ENCODE measurements at regions not wholly inside any gene's neighbourhood (a gene's known extent, or its start where the extent isn't known, plus 50 kb on each side); places are given as distances from the start of the nearest gene placed in this dataset.

DNA sequence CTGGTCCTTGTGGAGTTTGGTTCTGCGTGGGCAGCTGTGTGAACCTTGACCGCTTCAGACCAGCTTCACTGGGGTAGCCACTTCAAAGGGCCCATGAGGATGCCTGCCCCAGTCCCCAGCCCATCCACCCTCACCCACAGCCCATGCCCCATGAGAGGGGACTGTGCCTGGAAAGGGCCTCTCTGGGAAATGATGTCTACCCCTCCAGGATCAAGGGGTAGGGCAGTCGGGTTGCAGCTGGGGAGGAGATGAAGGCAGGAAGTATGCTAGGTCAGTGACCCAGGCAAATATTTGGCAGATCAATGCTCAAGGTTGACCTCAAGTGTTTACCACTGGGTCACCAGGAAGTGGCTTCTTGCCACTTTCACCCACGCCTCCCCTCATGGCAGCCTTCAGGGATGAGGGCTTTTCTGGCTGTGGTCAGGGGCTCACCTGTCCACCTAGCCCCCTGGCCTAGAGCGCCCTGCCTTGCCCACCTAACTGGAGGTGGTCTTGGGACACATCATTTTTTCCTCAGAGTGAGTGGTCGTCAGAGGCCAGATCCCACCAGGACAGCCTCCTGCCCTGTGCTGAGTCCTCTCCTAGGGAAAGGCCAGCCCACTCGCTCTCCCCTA, 109.5 kb downstream of the SNX5 start:
- H3K9me3 Mint-ChIP-seq, result no peaks in the 10 kb centered on the region
- H3K4me1 Mint-ChIP-seq, result peaks cover 33% of the 10 kb centered on the region
- peak overlapping the region; percentile 9 for H3K4me3 Mint-ChIP-seq
- H3K27ac Mint-ChIP-seq (ENCODE audit: low read depth), result no peak overlapping the region
- peaks cover 13% of the 10 kb centered on the region for H3K27me3 Mint-ChIP-seq
- peak; percentile 24 for ATAC-seq (replicated peaks; ENCODE audit: extremely low read depth, poor library complexity, severe bottlenecking)
- no peaks in the 10 kb centered on the region for H3K36me3 Mint-ChIP-seq (ENCODE audit: insufficient read depth)
- no peak for DNase-seq (ENCODE audit: low spot score in 2 of 2)

DNA sequence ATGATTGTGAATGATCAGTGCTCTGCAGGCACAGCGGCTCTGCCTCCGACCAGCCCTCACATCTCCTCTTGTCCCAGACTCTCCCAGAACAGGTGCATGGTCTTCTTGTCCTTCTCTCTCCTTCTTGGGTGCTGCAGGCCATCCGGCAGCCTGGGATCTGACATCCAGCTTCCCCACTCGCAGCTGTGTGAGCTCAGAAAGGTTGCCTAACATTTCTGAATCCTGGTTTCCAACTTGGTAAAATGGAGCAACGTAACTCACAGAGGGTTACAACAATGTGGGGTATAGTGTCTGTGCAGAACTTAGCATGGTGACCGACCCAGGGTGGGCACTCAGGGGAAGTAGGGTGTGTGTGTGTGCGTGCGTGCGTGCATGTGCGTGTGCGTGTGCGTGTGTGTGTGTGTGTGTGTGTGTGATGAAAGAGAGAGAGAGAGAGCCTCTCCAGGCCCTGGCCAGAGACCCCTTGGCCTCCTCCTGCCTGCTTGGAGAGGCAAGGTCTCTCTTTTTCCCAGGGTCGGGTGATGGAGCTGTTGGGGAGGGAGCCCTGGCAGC, 110.1 kb downstream of the SNX5 start:
- H3K9me3 Mint-ChIP-seq, result no peaks in the 10 kb centered on the region
- DNase-seq (ENCODE audit: low spot score in 2 of 2) (no peak), ATAC-seq (replicated peaks; ENCODE audit: extremely low read depth, poor library complexity, severe bottlenecking) (no peak)
- H3K27ac Mint-ChIP-seq (ENCODE audit: low read depth), result no peak overlapping the region
- peak overlapping the region; percentile 9 for H3K4me3 Mint-ChIP-seq
- no peaks in the 10 kb centered on the region for H3K36me3 Mint-ChIP-seq (ENCODE audit: insufficient read depth)
- H3K4me1 Mint-ChIP-seq, result peaks cover 33% of the 10 kb centered on the region
- H3K27me3 Mint-ChIP-seq, result peaks cover 13% of the 10 kb centered on the region

DNA sequence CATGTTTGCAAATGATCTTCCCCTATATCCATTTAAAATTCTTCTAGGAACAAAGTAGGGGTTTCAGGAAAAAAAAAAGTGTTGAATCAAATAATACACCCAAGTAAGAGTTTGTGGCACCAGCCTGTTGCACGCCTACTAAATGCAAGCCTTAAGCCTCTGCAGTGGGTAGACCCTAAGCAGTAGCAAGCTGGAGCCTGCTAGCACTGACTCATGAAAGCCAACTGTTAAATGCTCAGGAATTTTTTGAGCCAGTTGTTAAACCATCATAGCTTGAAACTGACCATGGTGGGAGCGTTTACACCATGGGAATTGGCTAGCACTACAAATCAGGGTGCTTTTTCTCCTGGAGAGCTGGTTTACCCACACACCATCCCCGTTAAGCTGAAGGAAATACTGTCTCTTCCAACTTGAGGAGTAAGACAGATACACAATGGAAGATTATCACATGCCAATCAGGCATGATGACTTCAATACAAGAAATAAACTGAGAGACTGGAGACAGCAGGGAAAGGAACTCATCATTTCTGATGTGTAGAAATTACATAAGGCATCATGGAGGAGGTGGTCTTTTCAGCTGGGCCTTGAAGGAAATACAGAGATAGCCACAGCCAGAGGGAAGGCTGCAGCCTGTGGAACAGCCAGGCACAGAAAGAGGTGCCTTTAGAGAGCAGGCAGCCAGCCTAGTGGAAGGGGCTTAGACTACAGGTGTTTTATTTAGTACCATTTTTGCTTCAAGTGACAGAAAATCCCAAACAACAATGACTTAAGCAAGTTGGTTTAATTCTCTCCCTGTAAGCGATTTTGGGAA, 110.8 kb downstream of the SNX5 start:
- H3K36me3 Mint-ChIP-seq (ENCODE audit: insufficient read depth), result no peaks in the 10 kb centered on the region
- H3K27ac Mint-ChIP-seq (ENCODE audit: low read depth), result no peak overlapping the region
- DNase-seq (ENCODE audit: low spot score in 2 of 2) (no peak), ATAC-seq (replicated peaks; ENCODE audit: extremely low read depth, poor library complexity, severe bottlenecking) (no peak)
- H3K4me3 Mint-ChIP-seq, result no peak overlapping the region
- no peaks in the 10 kb centered on the region for H3K9me3 Mint-ChIP-seq
- H3K27me3 Mint-ChIP-seq, result peaks cover 11% of the 10 kb centered on the region
- H3K4me1 Mint-ChIP-seq, result peaks cover 33% of the 10 kb centered on the region

DNA sequence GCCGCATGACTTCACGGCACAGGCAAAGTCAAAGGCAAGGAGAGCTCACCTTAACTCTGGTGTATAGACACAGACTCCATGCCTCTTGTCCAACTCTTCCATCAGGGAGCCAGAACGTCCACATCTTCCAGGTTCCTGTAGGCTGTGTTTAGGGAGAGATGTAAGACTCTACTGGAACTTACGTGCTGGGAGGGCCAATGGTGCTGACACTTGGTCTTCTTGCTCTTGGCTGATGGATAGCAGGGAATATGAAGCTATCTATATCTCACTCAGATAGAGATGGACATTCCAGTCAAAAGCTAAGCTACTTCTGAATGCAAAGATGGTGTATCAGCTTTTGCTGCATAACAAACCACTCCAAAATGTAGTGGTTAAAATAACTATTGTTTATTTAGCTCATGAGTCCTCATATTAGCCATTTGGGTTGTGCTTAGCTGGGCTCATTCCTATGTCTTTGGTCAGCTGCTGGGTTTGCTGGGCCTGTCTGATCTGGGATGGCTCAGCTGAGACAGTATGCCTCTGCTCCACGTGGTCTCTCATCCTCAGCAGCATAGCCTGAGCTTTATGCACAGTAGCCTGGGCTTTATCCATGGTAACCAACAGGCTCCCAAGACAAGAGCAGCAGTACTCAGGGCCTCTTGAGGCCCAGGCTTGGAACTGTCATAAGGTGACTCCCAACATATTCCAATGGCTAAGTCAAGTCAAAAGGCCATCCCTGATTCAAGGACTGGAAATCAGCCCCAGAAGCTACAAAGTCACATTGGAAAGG, 111.6 kb downstream of the SNX5 start:
- Mint-ChIP-seq H3K4me1 (peaks cover 33% of the 10 kb centered on the region), H3K9me3 (no peaks in the 10 kb centered on the region), H3K4me3 (no peak overlapping the region), H3K36me3 (ENCODE audit: insufficient read depth) (no peaks in the 10 kb centered on the region), H3K27me3 (peaks cover 3% of the 10 kb centered on the region), H3K27ac (ENCODE audit: low read depth) (no peak overlapping the region)
- ATAC-seq (replicated peaks; ENCODE audit: extremely low read depth, poor library complexity, severe bottlenecking), result no peak
- no peak for DNase-seq (ENCODE audit: low spot score in 2 of 2)

DNA sequence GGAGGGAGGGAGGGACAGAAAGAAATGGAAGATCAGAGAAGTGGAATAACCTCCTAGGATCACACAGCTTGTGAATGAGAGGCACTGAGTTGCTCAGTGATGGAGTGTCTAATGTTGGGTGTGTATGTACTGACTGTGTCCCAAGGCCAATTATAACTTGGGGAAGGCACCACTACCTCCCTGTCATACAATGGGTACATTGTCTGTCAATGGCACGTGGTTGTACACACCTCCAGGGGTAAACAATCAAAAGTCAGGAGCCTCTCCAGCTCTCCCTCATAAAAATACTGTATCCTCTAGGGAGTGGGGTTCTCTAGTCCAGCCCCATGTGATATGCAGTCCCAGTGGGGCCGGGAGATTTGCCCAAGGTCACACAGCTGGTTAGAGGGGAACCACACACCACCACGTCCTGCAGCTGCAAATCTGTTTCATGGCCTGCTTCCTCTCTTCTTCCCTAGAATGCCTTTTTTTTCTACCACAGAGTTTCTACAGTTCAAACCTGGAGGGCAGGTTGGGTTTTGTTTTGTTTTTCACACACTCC, 112.5 kb downstream of the SNX5 start:
- ATAC-seq (replicated peaks; ENCODE audit: extremely low read depth, poor library complexity, severe bottlenecking) (no peak), DNase-seq (ENCODE audit: low spot score in 2 of 2) (no peak)
- H3K27me3 Mint-ChIP-seq, result no peaks in the 10 kb centered on the region
- peak overlapping the region; percentile 83 for H3K27ac Mint-ChIP-seq (ENCODE audit: low read depth)
- no peaks in the 10 kb centered on the region for H3K36me3 Mint-ChIP-seq (ENCODE audit: insufficient read depth)
- H3K4me1 Mint-ChIP-seq, result peaks cover 33% of the 10 kb centered on the region
- no peaks in the 10 kb centered on the region for H3K9me3 Mint-ChIP-seq
- H3K4me3 Mint-ChIP-seq, result no peak overlapping the region

DNA sequence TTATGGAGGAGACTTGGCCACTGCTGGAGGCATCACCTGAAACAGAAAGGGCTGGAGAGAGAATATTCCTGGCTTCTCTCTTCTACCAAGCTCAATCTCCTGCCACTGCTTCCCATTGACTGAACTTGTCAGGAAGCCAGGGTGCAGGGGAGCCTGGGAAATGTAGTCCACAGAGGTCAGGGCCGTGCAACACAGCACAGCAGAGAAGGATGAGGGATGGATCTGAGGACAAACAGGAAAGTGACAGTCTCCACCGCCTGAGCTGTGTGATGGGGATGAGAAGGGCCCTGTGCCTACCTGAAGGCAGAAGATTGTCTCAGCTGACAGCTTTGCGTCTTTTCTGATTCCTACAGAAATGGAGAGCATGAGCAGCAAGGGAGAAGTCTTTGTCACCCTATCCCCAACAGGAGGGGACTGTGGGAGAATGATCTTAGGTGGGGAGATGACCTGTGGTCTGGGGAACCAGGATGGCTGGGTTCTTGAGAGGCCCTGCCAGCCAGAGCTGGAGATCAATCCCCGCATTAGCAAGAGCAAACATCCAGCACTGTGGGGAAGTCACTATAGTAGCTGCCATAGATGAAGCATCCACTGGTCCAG, 114.2 kb downstream of the SNX5 start:
- Mint-ChIP-seq H3K27ac (ENCODE audit: low read depth) (no peak overlapping the region), H3K4me3 (no peak overlapping the region), H3K27me3 (no peaks in the 10 kb centered on the region), H3K9me3 (no peaks in the 10 kb centered on the region), H3K4me1 (peaks cover 21% of the 10 kb centered on the region), H3K36me3 (ENCODE audit: insufficient read depth) (no peaks in the 10 kb centered on the region)
- ATAC-seq (replicated peaks; ENCODE audit: extremely low read depth, poor library complexity, severe bottlenecking), result no peak
- DNase-seq (ENCODE audit: low spot score in 2 of 2), result no peak

DNA sequence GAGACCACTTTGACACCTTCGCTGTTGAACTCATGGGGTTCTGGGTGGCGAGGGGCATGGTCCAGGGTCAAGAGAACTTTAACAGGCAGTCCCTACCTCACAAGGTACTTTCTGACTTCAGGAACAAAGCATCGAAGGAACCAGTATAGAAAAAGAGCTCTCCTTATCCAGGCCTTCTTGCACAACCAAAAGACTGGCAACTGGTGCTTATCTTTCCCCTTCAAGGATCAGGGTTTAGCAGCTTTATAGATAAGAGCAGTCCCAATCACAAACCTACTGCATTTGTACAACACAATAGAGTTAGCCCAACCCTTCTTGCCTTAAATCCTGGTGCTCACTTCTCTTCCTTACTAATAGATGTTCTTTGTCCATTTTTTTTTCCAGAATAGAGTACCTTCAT, 116.3 kb downstream of the SNX5 start:
- no peak for DNase-seq (ENCODE audit: low spot score in 2 of 2)
- H3K4me3 Mint-ChIP-seq, result no peak overlapping the region
- no peaks in the 10 kb centered on the region for H3K27me3 Mint-ChIP-seq
- H3K27ac Mint-ChIP-seq (ENCODE audit: low read depth), result no peak overlapping the region
- H3K4me1 Mint-ChIP-seq, result peaks cover 15% of the 10 kb centered on the region
- no peaks in the 10 kb centered on the region for H3K36me3 Mint-ChIP-seq (ENCODE audit: insufficient read depth)
- H3K9me3 Mint-ChIP-seq, result no peaks in the 10 kb centered on the region
- no peak for ATAC-seq (replicated peaks; ENCODE audit: extremely low read depth, poor library complexity, severe bottlenecking)

DNA sequence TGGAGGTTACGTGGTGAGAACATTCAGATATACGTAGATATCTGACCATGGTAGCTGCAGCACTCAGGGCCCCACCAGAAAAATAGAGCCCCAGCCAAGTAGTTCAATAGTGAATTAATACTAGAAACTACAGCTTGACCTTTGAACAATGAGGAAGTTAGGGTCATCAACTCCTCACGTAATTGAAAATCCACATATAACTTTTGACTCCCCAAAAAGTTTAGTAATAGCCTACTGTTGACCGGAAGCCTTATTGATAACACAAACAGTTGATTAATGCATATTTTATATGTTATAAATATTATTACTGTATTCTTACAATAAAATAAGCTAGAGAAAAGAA, 117.9 kb downstream of the SNX5 start:
- H3K9me3 Mint-ChIP-seq, result no peaks in the 10 kb centered on the region
- no peaks in the 10 kb centered on the region for H3K36me3 Mint-ChIP-seq (ENCODE audit: insufficient read depth)
- DNase-seq (ENCODE audit: low spot score in 2 of 2) (no peak), ATAC-seq (replicated peaks; ENCODE audit: extremely low read depth, poor library complexity, severe bottlenecking) (no peak)
- H3K27ac Mint-ChIP-seq (ENCODE audit: low read depth), result no peak overlapping the region
- peaks cover 9% of the 10 kb centered on the region for H3K4me1 Mint-ChIP-seq
- H3K4me3 Mint-ChIP-seq, result no peak overlapping the region
- no peaks in the 10 kb centered on the region for H3K27me3 Mint-ChIP-seq

DNA sequence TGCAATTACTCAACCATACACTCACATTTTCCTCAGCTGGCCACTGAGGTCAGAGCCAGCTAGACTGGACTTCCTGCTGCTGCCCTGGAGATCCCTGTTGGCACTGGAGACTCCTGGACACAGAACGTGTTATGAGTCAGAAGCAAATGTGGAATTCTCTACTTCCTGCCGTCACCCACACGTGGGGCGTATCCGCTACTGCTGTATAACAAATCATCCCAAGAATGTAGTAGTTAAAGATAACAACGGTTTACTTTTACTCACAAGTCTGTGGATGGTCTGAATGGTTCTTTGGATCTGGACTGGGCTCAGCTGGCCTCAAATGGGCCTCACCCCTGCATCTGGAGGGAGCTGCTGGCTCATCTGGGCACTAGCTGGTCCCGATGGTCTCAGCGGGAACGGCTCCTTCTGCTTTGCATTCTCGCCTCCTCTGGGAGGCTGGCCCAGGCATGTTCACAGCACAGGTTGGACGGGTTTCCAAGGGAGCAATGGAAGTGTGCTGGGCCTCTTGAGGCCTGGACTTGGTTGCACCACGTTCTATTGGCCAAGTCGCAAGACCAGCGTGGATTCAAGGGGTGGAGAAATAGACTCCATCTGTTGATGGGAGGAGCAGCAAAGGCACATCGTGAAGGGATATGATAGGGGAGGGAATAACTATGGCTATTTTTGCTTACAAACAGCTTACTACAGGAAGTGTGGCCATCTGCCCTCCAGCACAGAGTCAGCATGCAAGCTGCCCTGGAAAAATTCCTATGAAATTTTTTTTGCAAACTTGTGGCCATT, 118.5 kb downstream of the SNX5 start:
- Mint-ChIP-seq H3K27me3 (no peaks in the 10 kb centered on the region), H3K4me3 (no peak overlapping the region), H3K27ac (ENCODE audit: low read depth) (no peak overlapping the region), H3K9me3 (no peaks in the 10 kb centered on the region), H3K36me3 (ENCODE audit: insufficient read depth) (no peaks in the 10 kb centered on the region), H3K4me1 (peaks cover 7% of the 10 kb centered on the region)
- DNase-seq (ENCODE audit: low spot score in 2 of 2) (no peak), ATAC-seq (replicated peaks; ENCODE audit: extremely low read depth, poor library complexity, severe bottlenecking) (no peak)

DNA sequence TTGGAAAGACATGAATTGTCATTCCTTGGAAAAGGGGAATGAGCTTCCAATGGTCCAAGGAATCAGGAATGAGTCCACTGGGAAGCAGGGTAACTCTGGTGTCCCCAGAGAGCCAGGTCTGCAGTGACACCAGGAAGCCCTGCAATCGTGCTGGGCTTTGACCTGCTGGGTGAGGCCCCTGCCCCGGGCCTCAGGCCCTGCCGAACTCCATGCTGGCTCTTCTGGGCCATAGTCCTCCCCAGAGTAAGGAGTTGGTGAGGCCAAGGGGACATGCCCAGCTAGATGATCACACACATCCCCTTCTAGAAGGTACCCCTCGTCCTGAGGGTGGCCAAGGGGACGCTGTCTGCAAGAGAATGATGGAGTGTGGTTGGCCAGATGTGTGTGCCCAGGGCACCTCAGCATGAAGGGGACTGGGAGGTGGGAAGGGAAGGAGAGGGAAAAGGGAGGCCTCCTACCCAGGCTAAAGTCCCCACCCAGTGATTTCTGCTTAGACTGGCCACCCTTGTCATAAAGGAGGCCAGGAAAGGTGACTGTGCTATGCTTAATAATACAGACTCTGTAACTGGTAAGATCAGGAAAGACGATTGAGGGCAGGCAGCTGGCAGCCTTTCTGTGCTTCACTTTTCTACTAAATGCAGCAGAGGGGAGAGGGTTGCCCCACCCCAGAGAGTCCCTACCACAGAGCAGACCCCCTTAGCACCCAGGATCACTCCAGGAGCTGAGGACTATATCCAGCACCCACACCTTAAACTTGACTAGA, 119.3 kb downstream of the SNX5 start:
- H3K4me3 Mint-ChIP-seq, result no peak overlapping the region
- H3K27me3 Mint-ChIP-seq, result no peaks in the 10 kb centered on the region
- ATAC-seq (replicated peaks; ENCODE audit: extremely low read depth, poor library complexity, severe bottlenecking) (no peak), DNase-seq (ENCODE audit: low spot score in 2 of 2) (no peak)
- peaks cover 14% of the 10 kb centered on the region for H3K4me1 Mint-ChIP-seq
- H3K27ac Mint-ChIP-seq (ENCODE audit: low read depth), result no peak overlapping the region
- H3K36me3 Mint-ChIP-seq (ENCODE audit: insufficient read depth), result no peaks in the 10 kb centered on the region
- no peaks in the 10 kb centered on the region for H3K9me3 Mint-ChIP-seq

DNA sequence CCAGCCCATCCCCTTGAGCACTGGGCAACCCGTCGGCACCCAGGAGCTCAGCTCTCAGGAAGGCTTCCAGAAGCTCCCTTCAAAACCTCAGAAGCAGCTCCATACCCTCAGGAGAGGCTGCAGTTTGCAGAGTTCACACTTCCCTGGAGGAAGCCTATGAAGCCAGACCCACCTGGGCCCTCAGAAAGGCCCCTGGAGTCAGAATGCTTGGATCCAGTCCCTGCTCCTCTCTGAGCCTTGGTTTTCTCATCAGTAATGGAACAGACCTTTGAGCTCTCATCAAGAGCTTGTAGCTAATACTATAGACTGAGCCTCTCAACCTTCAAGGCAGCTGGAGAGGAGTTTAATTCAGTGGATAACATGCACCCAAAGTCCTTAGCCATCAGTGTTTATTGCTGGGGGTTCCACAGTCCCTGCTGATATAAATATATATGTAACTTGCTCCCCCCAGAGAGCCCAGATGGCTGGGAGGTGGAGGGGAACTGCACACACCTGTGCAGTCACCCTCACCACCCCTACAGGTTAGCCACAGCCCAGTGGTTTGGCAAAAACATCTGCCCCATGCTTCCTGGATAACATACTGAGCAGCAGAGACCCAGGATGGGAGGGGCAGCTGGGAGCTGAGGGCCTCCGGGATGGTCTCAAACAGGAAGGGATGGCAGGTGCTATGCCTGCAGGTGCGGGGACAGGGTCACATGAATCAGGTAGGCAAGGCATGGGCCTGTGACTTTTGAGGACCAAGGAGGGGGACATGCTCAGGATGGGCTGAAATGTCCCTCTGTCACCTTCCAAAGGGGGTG, 120.1 kb downstream of the SNX5 start:
- no peaks in the 10 kb centered on the region for H3K27me3 Mint-ChIP-seq

More for the DNA sequence above, 120.1 kb downstream of the SNX5 start:
- H3K4me3 Mint-ChIP-seq, result no peak overlapping the region
- DNase-seq (ENCODE audit: low spot score in 2 of 2) (no peak), ATAC-seq (replicated peaks; ENCODE audit: extremely low read depth, poor library complexity, severe bottlenecking) (no peak)
- no peaks in the 10 kb centered on the region for H3K36me3 Mint-ChIP-seq (ENCODE audit: insufficient read depth)
- H3K27ac Mint-ChIP-seq (ENCODE audit: low read depth), result no peak overlapping the region
- H3K4me1 Mint-ChIP-seq, result peaks cover 23% of the 10 kb centered on the region
- no peaks in the 10 kb centered on the region for H3K9me3 Mint-ChIP-seq
